ENCODE measurements at regions not wholly inside any gene's neighbourhood (a gene's known extent, or its start where the extent isn't known, plus 50 kb on each side); places are given as distances from the start of the nearest gene placed in this dataset.

GRCh38 chr4:158067646-158068045, 105.2 kb downstream of the GASK1B start:
- Histone ChIP-seq H3K36me3 (ENCODE audit: low read depth) (no peaks in the 10 kb centered on the region), H3K9me2 (ENCODE audit: insufficient read depth) (no peaks in the 10 kb centered on the region), H3K9me3 (ENCODE audit: insufficient read depth, low read depth) (no peaks in the 10 kb centered on the region), H3K4me3 (no peak overlapping the region), H3K79me2 (ENCODE audit: low read depth) (no peaks in the 10 kb centered on the region), H3F3A (ENCODE audit: insufficient read depth, low read depth) (no peaks in the 10 kb centered on the region), H2AFZ (no peak overlapping the region), H3K27me3 (ENCODE audit: insufficient read depth, low read depth) (no peaks in the 10 kb centered on the region), H3K4me1 (replicated peaks; ENCODE audit: insufficient read depth) (no peaks in the 10 kb centered on the region), H3K4me2 (no peak overlapping the region), H4K20me1 (ENCODE audit: insufficient read depth) (no peaks in the 10 kb centered on the region), H3K27ac (no peak overlapping the region)
- CTCF ChIA-PET, result no interaction called here
- no peak for DNase-seq
- intact Hi-C loops (cut with micrococcal nuclease; ENCODE audit: unreplicated experiment), result loop anchor here (1.0 kb wide), 1 partner anchor 27 kb away; no protein-coding TSS in a partner anchor
- no peak for TF ChIP-seq EZH2 (IDR thresholded peaks at IDR 0.05; ENCODE audit: low read depth)
- no peak for TF ChIP-seq CTCF (conservative IDR thresholded peaks at IDR 0.05)
- POLR2A ChIA-PET (ENCODE audit: unreplicated experiment), result interaction anchor here (0.7 kb wide), 1 partner anchor 8 kb away, joined by 10 read pairs; no protein-coding TSS in a partner anchor
- BruUV-seq (replicated peaks), result no TSS peak

- H3K79me2 ChIP-seq (ENCODE audit: low read depth), result no peaks in the 10 kb centered on the region
- H3K4me2 ChIP-seq, result no peak overlapping the region
- H3K27me3 ChIP-seq (ENCODE audit: insufficient read depth, low read depth), result no peaks in the 10 kb centered on the region
- H3K9me2 ChIP-seq (ENCODE audit: insufficient read depth), result no peaks in the 10 kb centered on the region
- no peaks in the 10 kb centered on the region for H4K20me1 ChIP-seq (ENCODE audit: insufficient read depth)
- no peak overlapping the region for H3K4me3 ChIP-seq
- no peak overlapping the region for H2AFZ ChIP-seq
- intact Hi-C loops (cut with micrococcal nuclease; ENCODE audit: unreplicated experiment), result no loop called here
- POLR2A ChIA-PET (ENCODE audit: unreplicated experiment), result no interaction called here
- no peak overlapping the region for H3K27ac ChIP-seq
- no peaks in the 10 kb centered on the region for H3K9me3 ChIP-seq (ENCODE audit: insufficient read depth, low read depth)
- BruUV-seq (replicated peaks), result no TSS peak
- H3K4me1 ChIP-seq (replicated peaks; ENCODE audit: insufficient read depth), result no peaks in the 10 kb centered on the region
- no peaks in the 10 kb centered on the region for H3K36me3 ChIP-seq (ENCODE audit: low read depth)
- DNase-seq, result no peak
- TF ChIP-seq EZH2 (IDR thresholded peaks at IDR 0.05; ENCODE audit: low read depth) (no peak), CTCF (conservative IDR thresholded peaks at IDR 0.05) (no peak)
- CTCF ChIA-PET, result no interaction called here
- no peaks in the 10 kb centered on the region for H3F3A ChIP-seq (ENCODE audit: insufficient read depth, low read depth)
Measured at GRCh38 chr4:158065603-158066002, 107.2 kb downstream of the GASK1B start.

- Histone ChIP-seq H2AFZ (no peak overlapping the region), H3K9me2 (ENCODE audit: insufficient read depth) (no peaks in the 10 kb centered on the region), H3K9me3 (ENCODE audit: insufficient read depth, low read depth) (no peaks in the 10 kb centered on the region), H4K20me1 (ENCODE audit: insufficient read depth) (no peaks in the 10 kb centered on the region), H3K4me3 (no peak overlapping the region), H3K4me2 (no peak overlapping the region), H3K27ac (no peak overlapping the region), H3K4me1 (replicated peaks; ENCODE audit: insufficient read depth) (no peaks in the 10 kb centered on the region), H3F3A (ENCODE audit: insufficient read depth, low read depth) (no peaks in the 10 kb centered on the region), H3K36me3 (ENCODE audit: low read depth) (no peaks in the 10 kb centered on the region), H3K27me3 (ENCODE audit: insufficient read depth, low read depth) (no peaks in the 10 kb centered on the region), H3K79me2 (ENCODE audit: low read depth) (no peaks in the 10 kb centered on the region)
- BruUV-seq (replicated peaks), result no TSS peak
- DNase-seq, result no peak
- POLR2A ChIA-PET (ENCODE audit: unreplicated experiment), result no interaction called here
- TF ChIP-seq EZH2 (IDR thresholded peaks at IDR 0.05; ENCODE audit: low read depth) (no peak), CTCF (conservative IDR thresholded peaks at IDR 0.05) (no peak)
- intact Hi-C loops (cut with micrococcal nuclease; ENCODE audit: unreplicated experiment), result no loop called here
- CTCF ChIA-PET, result no interaction called here
Measured at GRCh38 chr4:158065176-158065575, 107.6 kb downstream of the GASK1B start.

Measured in PC-9 (cell line).